ENCODE measurements at regions not wholly inside any gene's neighbourhood (a gene's known extent, or its start where the extent isn't known, plus 50 kb on each side); places are given as distances from the start of the nearest gene placed in this dataset.

GRCh38 chr9:107625383-107625984 lies 135.9 kb upstream of the KLF4 start:
- TF ChIP-seq EZH2 (IDR thresholded peaks at IDR 0.05; ENCODE audit: low read depth, unreplicated experiment): no peak
- TF ChIP-seq REST (IDR thresholded peaks at IDR 0.05; ENCODE audit: unreplicated experiment): no peak
- no peak for TF ChIP-seq POLR2AphosphoS5 (IDR thresholded peaks at IDR 0.05; ENCODE audit: low read depth)
- TF ChIP-seq ETS1 (IDR thresholded peaks at IDR 0.05): no peak
- TF ChIP-seq ZNF114 (CRISPR knock-in tag; IDR thresholded peaks at IDR 0.05): no peak
- TF ChIP-seq JUNB (IDR thresholded peaks at IDR 0.05; ENCODE audit: unreplicated experiment): no peak
- no peak for TF ChIP-seq ZNF331 (CRISPR knock-in tag; IDR thresholded peaks at IDR 0.05; ENCODE audit: low read depth)
- TF ChIP-seq STAT1 (IDR thresholded peaks at IDR 0.05; ENCODE audit: unreplicated experiment): no peak
- TF ChIP-seq, protein P1, sequence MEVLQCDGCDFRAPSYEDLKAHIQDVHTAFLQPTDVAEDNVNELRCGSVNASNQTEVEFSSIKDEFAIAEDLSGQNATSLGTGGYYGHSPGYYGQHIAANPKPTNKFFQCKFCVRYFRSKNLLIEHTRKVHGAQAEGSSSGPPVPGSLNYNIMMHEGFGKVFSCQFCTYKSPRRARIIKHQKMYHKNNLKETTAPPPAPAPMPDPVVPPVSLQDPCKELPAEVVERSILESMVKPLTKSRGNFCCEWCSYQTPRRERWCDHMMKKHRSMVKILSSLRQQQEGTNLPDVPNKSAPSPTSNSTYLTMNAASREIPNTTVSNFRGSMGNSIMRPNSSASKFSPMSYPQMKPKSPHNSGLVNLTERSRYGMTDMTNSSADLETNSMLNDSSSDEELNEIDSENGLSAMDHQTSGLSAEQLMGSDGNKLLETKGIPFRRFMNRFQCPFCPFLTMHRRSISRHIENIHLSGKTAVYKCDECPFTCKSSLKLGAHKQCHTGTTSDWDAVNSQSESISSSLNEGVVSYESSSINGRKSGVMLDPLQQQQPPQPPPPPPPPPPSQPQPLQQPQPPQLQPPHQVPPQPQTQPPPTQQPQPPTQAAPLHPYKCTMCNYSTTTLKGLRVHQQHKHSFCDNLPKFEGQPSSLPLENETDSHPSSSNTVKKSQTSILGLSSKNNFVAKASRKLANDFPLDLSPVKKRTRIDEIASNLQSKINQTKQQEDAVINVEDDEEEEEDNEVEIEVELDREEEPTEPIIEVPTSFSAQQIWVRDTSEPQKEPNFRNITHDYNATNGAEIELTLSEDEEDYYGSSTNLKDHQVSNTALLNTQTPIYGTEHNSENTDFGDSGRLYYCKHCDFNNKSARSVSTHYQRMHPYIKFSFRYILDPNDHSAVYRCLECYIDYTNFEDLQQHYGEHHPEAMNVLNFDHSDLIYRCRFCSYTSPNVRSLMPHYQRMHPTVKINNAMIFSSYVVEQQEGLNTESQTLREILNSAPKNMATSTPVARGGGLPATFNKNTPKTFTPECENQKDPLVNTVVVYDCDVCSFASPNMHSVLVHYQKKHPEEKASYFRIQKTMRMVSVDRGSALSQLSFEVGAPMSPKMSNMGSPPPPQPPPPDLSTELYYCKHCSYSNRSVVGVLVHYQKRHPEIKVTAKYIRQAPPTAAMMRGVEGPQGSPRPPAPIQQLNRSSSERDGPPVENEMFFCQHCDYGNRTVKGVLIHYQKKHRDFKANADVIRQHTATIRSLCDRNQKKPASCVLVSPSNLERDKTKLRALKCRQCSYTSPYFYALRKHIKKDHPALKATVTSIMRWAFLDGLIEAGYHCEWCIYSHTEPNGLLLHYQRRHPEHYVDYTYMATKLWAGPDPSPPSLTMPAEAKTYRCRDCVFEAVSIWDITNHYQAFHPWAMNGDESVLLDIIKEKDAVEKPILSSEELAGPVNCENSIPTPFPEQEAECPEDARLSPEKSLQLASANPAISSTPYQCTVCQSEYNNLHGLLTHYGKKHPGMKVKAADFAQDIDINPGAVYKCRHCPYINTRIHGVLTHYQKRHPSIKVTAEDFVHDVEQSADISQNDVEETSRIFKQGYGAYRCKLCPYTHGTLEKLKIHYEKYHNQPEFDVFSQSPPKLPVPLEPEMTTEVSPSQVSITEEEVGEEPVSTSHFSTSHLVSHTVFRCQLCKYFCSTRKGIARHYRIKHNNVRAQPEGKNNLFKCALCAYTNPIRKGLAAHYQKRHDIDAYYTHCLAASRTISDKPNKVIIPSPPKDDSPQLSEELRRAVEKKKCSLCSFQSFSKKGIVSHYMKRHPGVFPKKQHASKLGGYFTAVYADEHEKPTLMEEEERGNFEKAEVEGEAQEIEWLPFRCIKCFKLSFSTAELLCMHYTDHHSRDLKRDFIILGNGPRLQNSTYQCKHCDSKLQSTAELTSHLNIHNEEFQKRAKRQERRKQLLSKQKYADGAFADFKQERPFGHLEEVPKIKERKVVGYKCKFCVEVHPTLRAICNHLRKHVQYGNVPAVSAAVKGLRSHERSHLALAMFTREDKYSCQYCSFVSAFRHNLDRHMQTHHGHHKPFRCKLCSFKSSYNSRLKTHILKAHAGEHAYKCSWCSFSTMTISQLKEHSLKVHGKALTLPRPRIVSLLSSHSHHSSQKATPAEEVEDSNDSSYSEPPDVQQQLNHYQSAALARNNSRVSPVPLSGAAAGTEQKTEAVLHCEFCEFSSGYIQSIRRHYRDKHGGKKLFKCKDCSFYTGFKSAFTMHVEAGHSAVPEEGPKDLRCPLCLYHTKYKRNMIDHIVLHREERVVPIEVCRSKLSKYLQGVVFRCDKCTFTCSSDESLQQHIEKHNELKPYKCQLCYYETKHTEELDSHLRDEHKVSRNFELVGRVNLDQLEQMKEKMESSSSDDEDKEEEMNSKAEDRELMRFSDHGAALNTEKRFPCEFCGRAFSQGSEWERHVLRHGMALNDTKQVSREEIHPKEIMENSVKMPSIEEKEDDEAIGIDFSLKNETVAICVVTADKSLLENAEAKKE (CRISPR knock-in tag; IDR thresholded peaks at IDR 0.05): no peak
- TF ChIP-seq, protein P2, sequence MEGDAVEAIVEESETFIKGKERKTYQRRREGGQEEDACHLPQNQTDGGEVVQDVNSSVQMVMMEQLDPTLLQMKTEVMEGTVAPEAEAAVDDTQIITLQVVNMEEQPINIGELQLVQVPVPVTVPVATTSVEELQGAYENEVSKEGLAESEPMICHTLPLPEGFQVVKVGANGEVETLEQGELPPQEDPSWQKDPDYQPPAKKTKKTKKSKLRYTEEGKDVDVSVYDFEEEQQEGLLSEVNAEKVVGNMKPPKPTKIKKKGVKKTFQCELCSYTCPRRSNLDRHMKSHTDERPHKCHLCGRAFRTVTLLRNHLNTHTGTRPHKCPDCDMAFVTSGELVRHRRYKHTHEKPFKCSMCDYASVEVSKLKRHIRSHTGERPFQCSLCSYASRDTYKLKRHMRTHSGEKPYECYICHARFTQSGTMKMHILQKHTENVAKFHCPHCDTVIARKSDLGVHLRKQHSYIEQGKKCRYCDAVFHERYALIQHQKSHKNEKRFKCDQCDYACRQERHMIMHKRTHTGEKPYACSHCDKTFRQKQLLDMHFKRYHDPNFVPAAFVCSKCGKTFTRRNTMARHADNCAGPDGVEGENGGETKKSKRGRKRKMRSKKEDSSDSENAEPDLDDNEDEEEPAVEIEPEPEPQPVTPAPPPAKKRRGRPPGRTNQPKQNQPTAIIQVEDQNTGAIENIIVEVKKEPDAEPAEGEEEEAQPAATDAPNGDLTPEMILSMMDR (conservative IDR thresholded peaks at IDR 0.05; ENCODE audit: low read depth in 2 of 2): no peak
- TF ChIP-seq EZH2phosphoT487 (IDR thresholded peaks at IDR 0.05; ENCODE audit: unreplicated experiment): no peak
- TF ChIP-seq NANOG (IDR thresholded peaks at IDR 0.05; ENCODE audit: borderline replicate concordance): no peak
- TF ChIP-seq CREB1 (CRISPR knock-in tag; IDR thresholded peaks at IDR 0.05; ENCODE audit: low read depth): no peak
- no peaks in the 10 kb centered on the region for H3K27me3 ChIP-seq (ENCODE audit: insufficient read depth)
- ATAC-seq: no peak
- peaks cover 6% of the 10 kb centered on the region for H3K27me3 Mint-ChIP-seq (ENCODE audit: insufficient read depth, low read depth, poor library complexity)
- peaks cover 8% of the 10 kb centered on the region; the same call in 1 of the 2 replicates for H3K9me2 ChIP-seq (ENCODE audit: insufficient read depth)
- no peak for DNase-seq (ENCODE audit: low spot score)
- no peaks in the 10 kb centered on the region for H3K36me3 Mint-ChIP-seq (ENCODE audit: low read depth)
- peaks cover 18% of the 10 kb centered on the region; the same call in 2 of the 3 replicates for H3K4me1 Mint-ChIP-seq
- H3K79me2 ChIP-seq (replicated peaks; ENCODE audit: insufficient read depth): no peaks in the 10 kb centered on the region
- H3K27ac Mint-ChIP-seq: no peak overlapping the region
- H4K20me1 ChIP-seq (replicated peaks; ENCODE audit: insufficient read depth): no peaks in the 10 kb centered on the region
- no peak overlapping the region for H3K4me2 ChIP-seq
- H3K4me1 ChIP-seq (ENCODE audit: insufficient read depth): no peaks in the 10 kb centered on the region
- no peak overlapping the region for H3K4me3 ChIP-seq
- no peak overlapping the region for H3K27ac ChIP-seq (ENCODE audit: low read depth)
- H3F3A ChIP-seq (replicated peaks; ENCODE audit: low read depth): no peaks in the 10 kb centered on the region
- no peak overlapping the region for H2AFZ ChIP-seq
- no peaks in the 10 kb centered on the region; the same call in 2 of the 3 replicates for H3K9me3 Mint-ChIP-seq
- no peak overlapping the region for H3K4me3 Mint-ChIP-seq
- no peaks in the 10 kb centered on the region for H3K36me3 ChIP-seq (ENCODE audit: insufficient read depth)

Data from GM23338 (cell line).